Osteoblast (primary cell): ENCODE measurements at regions not wholly inside any gene's neighbourhood (a gene's known extent, or its start where the extent isn't known, plus 50 kb on each side); places are given as distances from the start of the nearest gene placed in this dataset.

Source experiments
- DNase-seq: peaks from one replicate; pipeline ENCODE4 v3.0.0; 2011; ENCODE audit warnings: low spot score, mixed read lengths; ENCODE audit not compliant: insufficient read length; ENCODE audit errors: missing footprints
- H2AFZ ChIP-seq: 2 replicates; pipeline ENCODE4 v1.6.0; 2011; ENCODE audit warnings: mild to moderate bottlenecking, low read length
- H3K27ac ChIP-seq: 2 replicates; pipeline ENCODE4 v1.5.1; 2011; ENCODE audit warnings: mild to moderate bottlenecking, low read depth, low read length, moderate library complexity
- H3K27me3 ChIP-seq: 2 replicates; pipeline ENCODE4 v1.6.0; 2012; ENCODE audit warnings: mild to moderate bottlenecking, control low read depth, inconsistent platforms, low read length, moderate library complexity; ENCODE audit not compliant: insufficient read depth
- H3K36me3 ChIP-seq: 2 replicates; pipeline ENCODE4 v1.5.1; 2011; ENCODE audit warnings: mild to moderate bottlenecking, low read length, control low read depth, moderate library complexity; ENCODE audit not compliant: insufficient read depth
- H3K4me1 ChIP-seq: 2 replicates; pipeline ENCODE4 v1.5.1; 2011; ENCODE audit warnings: mild to moderate bottlenecking, low read length, control low read depth, moderate library complexity; ENCODE audit not compliant: insufficient read depth
- H3K4me2 ChIP-seq: 2 replicates; pipeline ENCODE4 v1.6.0; 2011; ENCODE audit warnings: mild to moderate bottlenecking, low read length; ENCODE audit not compliant: insufficient read depth
- H3K4me3 ChIP-seq: fragments of 200-600 bp; sonication (generic); 3 replicates; pipeline ENCODE4 v1.5.1; 2012; ENCODE audit warnings: mild to moderate bottlenecking, low read length, inconsistent platforms; ENCODE audit not compliant: insufficient read depth
- H3K79me2 ChIP-seq: 2 replicates; pipeline ENCODE4 v1.6.0; 2012; ENCODE audit warnings: mild to moderate bottlenecking, low read length, control low read depth, inconsistent platforms; ENCODE audit not compliant: insufficient read depth
- H3K9me3 ChIP-seq: 2 replicates; pipeline ENCODE4 v1.5.1; 2011; ENCODE audit warnings: low read depth, low read length, control low read depth
- H4K20me1 ChIP-seq: 2 replicates; pipeline ENCODE4 v1.6.0; 2012; ENCODE audit warnings: mild to moderate bottlenecking, low read length, control low read depth; ENCODE audit not compliant: insufficient read depth
- TF ChIP-seq, protein P1 (sequence below): IDR thresholded peaks from 2 replicates; pipeline ENCODE4 v1.5.1; 2011; ENCODE audit warnings: mild to moderate bottlenecking, low read depth, low read length, moderate library complexity; ENCODE audit errors: extremely low read depth

- Histone ChIP-seq H3K4me1 (no peaks in the 10 kb centered on the region), H4K20me1 (no peaks in the 10 kb centered on the region), H3K27me3 (no peaks in the 10 kb centered on the region), H3K4me3 (no peak overlapping the region), H2AFZ (no peak overlapping the region), H3K9me3 (no peaks in the 10 kb centered on the region), H3K36me3 (no peaks in the 10 kb centered on the region), H3K27ac (no peak overlapping the region), H3K79me2 (no peaks in the 10 kb centered on the region), H3K4me2 (no peak overlapping the region)
- no peak for DNase-seq
- TF ChIP-seq, protein P1, sequence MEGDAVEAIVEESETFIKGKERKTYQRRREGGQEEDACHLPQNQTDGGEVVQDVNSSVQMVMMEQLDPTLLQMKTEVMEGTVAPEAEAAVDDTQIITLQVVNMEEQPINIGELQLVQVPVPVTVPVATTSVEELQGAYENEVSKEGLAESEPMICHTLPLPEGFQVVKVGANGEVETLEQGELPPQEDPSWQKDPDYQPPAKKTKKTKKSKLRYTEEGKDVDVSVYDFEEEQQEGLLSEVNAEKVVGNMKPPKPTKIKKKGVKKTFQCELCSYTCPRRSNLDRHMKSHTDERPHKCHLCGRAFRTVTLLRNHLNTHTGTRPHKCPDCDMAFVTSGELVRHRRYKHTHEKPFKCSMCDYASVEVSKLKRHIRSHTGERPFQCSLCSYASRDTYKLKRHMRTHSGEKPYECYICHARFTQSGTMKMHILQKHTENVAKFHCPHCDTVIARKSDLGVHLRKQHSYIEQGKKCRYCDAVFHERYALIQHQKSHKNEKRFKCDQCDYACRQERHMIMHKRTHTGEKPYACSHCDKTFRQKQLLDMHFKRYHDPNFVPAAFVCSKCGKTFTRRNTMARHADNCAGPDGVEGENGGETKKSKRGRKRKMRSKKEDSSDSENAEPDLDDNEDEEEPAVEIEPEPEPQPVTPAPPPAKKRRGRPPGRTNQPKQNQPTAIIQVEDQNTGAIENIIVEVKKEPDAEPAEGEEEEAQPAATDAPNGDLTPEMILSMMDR: no peak
Measured at GRCh38 chrX:80223982-80224579, 196.2 kb upstream of the TENT5D start.

- H4K20me1 ChIP-seq: no peaks in the 10 kb centered on the region
- no peak overlapping the region for H3K4me2 ChIP-seq
- no peak overlapping the region for H3K27ac ChIP-seq
- no peaks in the 10 kb centered on the region for H3K27me3 ChIP-seq
- H3K9me3 ChIP-seq: no peaks in the 10 kb centered on the region
- H3K4me1 ChIP-seq: no peaks in the 10 kb centered on the region
- DNase-seq: no peak
- H3K36me3 ChIP-seq: no peaks in the 10 kb centered on the region
- no peaks in the 10 kb centered on the region for H3K79me2 ChIP-seq
- no peak overlapping the region for H3K4me3 ChIP-seq
- no peak overlapping the region for H2AFZ ChIP-seq
- TF ChIP-seq, protein P1: no peak
Measured at GRCh38 chrX:80229626-80230025, 190.6 kb upstream of the TENT5D start.

GRCh38 chrX:80237072-80237471 lies 183.2 kb upstream of the TENT5D start:
- no peak overlapping the region for H2AFZ ChIP-seq
- no peaks in the 10 kb centered on the region for H3K9me3 ChIP-seq
- no peaks in the 10 kb centered on the region for H3K36me3 ChIP-seq
- H3K4me2 ChIP-seq: no peak overlapping the region
- DNase-seq: no peak
- no peaks in the 10 kb centered on the region for H4K20me1 ChIP-seq
- H3K27me3 ChIP-seq: no peaks in the 10 kb centered on the region
- H3K4me1 ChIP-seq: no peaks in the 10 kb centered on the region
- H3K27ac ChIP-seq: no peak overlapping the region
- no peaks in the 10 kb centered on the region for H3K79me2 ChIP-seq
- TF ChIP-seq, protein P1: no peak
- no peak overlapping the region for H3K4me3 ChIP-seq

- Histone ChIP-seq H3K27me3 (no peaks in the 10 kb centered on the region), H3K79me2 (no peaks in the 10 kb centered on the region), H3K36me3 (no peaks in the 10 kb centered on the region), H2AFZ (no peak overlapping the region), H3K4me1 (no peaks in the 10 kb centered on the region), H3K4me3 (no peak overlapping the region), H3K9me3 (no peaks in the 10 kb centered on the region), H3K27ac (no peak overlapping the region), H3K4me2 (no peak overlapping the region), H4K20me1 (no peaks in the 10 kb centered on the region)
- TF ChIP-seq, protein P1: no peak
- DNase-seq: peak; percentile 48
Measured at GRCh38 chrX:80246271-80246670, 174.0 kb upstream of the TENT5D start.
